ENCODE measurements at regions not wholly inside any gene's neighbourhood (a gene's known extent, or its start where the extent isn't known, plus 50 kb on each side); places are given as distances from the start of the nearest gene placed in this dataset.

- DNase-seq (ENCODE audit: low spot score) = no peak
- Histone ChIP-seq H3F3A (replicated peaks; ENCODE audit: low read depth) (no peaks in the 10 kb centered on the region), H3K4me2 (no peak overlapping the region), H3K4me3 (no peak overlapping the region), H3K9me2 (ENCODE audit: insufficient read depth) (no peaks in the 10 kb centered on the region), H3K79me2 (replicated peaks; ENCODE audit: insufficient read depth) (no peaks in the 10 kb centered on the region), H3K27ac (ENCODE audit: low read depth) (no peak overlapping the region), H3K4me1 (ENCODE audit: insufficient read depth) (no peaks in the 10 kb centered on the region), H2AFZ (no peak overlapping the region), H3K27me3 (ENCODE audit: insufficient read depth) (no peaks in the 10 kb centered on the region), H4K20me1 (replicated peaks; ENCODE audit: insufficient read depth) (no peaks in the 10 kb centered on the region), H3K36me3 (ENCODE audit: insufficient read depth) (no peaks in the 10 kb centered on the region)
- Mint-ChIP-seq H3K9me3 (no peaks in the 10 kb centered on the region), H3K36me3 (ENCODE audit: low read depth) (no peaks in the 10 kb centered on the region), H3K27me3 (ENCODE audit: insufficient read depth, low read depth, poor library complexity) (peaks cover 2% of the 10 kb centered on the region), H3K4me1 (no peaks in the 10 kb centered on the region), H3K4me3 (no peak overlapping the region), H3K27ac (no peak overlapping the region)
- TF ChIP-seq POLR2AphosphoS5 (IDR thresholded peaks at IDR 0.05; ENCODE audit: low read depth) (no peak), EZH2phosphoT487 (IDR thresholded peaks at IDR 0.05; ENCODE audit: unreplicated experiment) (no peak), CREB1 (CRISPR knock-in tag; IDR thresholded peaks at IDR 0.05; ENCODE audit: low read depth) (no peak), JUNB (IDR thresholded peaks at IDR 0.05; ENCODE audit: unreplicated experiment) (no peak), EZH2 (IDR thresholded peaks at IDR 0.05; ENCODE audit: low read depth, unreplicated experiment) (no peak), CTCF (conservative IDR thresholded peaks at IDR 0.05; ENCODE audit: low read depth in 2 of 2) (no peak), STAT1 (IDR thresholded peaks at IDR 0.05; ENCODE audit: unreplicated experiment) (no peak), ZNF331 (CRISPR knock-in tag; IDR thresholded peaks at IDR 0.05; ENCODE audit: low read depth) (no peak), ZNF114 (CRISPR knock-in tag; IDR thresholded peaks at IDR 0.05) (no peak), NANOG (IDR thresholded peaks at IDR 0.05; ENCODE audit: borderline replicate concordance) (no peak), ETS1 (IDR thresholded peaks at IDR 0.05) (no peak)
- TF ChIP-seq, protein P1, sequence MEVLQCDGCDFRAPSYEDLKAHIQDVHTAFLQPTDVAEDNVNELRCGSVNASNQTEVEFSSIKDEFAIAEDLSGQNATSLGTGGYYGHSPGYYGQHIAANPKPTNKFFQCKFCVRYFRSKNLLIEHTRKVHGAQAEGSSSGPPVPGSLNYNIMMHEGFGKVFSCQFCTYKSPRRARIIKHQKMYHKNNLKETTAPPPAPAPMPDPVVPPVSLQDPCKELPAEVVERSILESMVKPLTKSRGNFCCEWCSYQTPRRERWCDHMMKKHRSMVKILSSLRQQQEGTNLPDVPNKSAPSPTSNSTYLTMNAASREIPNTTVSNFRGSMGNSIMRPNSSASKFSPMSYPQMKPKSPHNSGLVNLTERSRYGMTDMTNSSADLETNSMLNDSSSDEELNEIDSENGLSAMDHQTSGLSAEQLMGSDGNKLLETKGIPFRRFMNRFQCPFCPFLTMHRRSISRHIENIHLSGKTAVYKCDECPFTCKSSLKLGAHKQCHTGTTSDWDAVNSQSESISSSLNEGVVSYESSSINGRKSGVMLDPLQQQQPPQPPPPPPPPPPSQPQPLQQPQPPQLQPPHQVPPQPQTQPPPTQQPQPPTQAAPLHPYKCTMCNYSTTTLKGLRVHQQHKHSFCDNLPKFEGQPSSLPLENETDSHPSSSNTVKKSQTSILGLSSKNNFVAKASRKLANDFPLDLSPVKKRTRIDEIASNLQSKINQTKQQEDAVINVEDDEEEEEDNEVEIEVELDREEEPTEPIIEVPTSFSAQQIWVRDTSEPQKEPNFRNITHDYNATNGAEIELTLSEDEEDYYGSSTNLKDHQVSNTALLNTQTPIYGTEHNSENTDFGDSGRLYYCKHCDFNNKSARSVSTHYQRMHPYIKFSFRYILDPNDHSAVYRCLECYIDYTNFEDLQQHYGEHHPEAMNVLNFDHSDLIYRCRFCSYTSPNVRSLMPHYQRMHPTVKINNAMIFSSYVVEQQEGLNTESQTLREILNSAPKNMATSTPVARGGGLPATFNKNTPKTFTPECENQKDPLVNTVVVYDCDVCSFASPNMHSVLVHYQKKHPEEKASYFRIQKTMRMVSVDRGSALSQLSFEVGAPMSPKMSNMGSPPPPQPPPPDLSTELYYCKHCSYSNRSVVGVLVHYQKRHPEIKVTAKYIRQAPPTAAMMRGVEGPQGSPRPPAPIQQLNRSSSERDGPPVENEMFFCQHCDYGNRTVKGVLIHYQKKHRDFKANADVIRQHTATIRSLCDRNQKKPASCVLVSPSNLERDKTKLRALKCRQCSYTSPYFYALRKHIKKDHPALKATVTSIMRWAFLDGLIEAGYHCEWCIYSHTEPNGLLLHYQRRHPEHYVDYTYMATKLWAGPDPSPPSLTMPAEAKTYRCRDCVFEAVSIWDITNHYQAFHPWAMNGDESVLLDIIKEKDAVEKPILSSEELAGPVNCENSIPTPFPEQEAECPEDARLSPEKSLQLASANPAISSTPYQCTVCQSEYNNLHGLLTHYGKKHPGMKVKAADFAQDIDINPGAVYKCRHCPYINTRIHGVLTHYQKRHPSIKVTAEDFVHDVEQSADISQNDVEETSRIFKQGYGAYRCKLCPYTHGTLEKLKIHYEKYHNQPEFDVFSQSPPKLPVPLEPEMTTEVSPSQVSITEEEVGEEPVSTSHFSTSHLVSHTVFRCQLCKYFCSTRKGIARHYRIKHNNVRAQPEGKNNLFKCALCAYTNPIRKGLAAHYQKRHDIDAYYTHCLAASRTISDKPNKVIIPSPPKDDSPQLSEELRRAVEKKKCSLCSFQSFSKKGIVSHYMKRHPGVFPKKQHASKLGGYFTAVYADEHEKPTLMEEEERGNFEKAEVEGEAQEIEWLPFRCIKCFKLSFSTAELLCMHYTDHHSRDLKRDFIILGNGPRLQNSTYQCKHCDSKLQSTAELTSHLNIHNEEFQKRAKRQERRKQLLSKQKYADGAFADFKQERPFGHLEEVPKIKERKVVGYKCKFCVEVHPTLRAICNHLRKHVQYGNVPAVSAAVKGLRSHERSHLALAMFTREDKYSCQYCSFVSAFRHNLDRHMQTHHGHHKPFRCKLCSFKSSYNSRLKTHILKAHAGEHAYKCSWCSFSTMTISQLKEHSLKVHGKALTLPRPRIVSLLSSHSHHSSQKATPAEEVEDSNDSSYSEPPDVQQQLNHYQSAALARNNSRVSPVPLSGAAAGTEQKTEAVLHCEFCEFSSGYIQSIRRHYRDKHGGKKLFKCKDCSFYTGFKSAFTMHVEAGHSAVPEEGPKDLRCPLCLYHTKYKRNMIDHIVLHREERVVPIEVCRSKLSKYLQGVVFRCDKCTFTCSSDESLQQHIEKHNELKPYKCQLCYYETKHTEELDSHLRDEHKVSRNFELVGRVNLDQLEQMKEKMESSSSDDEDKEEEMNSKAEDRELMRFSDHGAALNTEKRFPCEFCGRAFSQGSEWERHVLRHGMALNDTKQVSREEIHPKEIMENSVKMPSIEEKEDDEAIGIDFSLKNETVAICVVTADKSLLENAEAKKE (CRISPR knock-in tag; IDR thresholded peaks at IDR 0.05) = no peak
- TF ChIP-seq, protein P2, sequence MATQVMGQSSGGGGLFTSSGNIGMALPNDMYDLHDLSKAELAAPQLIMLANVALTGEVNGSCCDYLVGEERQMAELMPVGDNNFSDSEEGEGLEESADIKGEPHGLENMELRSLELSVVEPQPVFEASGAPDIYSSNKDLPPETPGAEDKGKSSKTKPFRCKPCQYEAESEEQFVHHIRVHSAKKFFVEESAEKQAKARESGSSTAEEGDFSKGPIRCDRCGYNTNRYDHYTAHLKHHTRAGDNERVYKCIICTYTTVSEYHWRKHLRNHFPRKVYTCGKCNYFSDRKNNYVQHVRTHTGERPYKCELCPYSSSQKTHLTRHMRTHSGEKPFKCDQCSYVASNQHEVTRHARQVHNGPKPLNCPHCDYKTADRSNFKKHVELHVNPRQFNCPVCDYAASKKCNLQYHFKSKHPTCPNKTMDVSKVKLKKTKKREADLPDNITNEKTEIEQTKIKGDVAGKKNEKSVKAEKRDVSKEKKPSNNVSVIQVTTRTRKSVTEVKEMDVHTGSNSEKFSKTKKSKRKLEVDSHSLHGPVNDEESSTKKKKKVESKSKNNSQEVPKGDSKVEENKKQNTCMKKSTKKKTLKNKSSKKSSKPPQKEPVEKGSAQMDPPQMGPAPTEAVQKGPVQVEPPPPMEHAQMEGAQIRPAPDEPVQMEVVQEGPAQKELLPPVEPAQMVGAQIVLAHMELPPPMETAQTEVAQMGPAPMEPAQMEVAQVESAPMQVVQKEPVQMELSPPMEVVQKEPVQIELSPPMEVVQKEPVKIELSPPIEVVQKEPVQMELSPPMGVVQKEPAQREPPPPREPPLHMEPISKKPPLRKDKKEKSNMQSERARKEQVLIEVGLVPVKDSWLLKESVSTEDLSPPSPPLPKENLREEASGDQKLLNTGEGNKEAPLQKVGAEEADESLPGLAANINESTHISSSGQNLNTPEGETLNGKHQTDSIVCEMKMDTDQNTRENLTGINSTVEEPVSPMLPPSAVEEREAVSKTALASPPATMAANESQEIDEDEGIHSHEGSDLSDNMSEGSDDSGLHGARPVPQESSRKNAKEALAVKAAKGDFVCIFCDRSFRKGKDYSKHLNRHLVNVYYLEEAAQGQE (IDR thresholded peaks at IDR 0.05; ENCODE audit: unreplicated experiment) = no peak
- ATAC-seq = no peak
Measured at GRCh38 chr9:36755019-36755418, 182.3 kb downstream of the MELK start.

All from GM23338 (cell line).